Endothelial cell of umbilical vein (primary cell): ENCODE measurements at regions not wholly inside any gene's neighbourhood (a gene's known extent, or its start where the extent isn't known, plus 50 kb on each side); places are given as distances from the start of the nearest gene placed in this dataset.

ENCODE experiments used
- BruUV-seq: library from RNA; stranded (reverse); fragments of 400-500 nt; replicated peaks from 2 replicates; lab custom pipeline; 2021; lab: Mats Ljungman, UMichigan
- CTCF ChIA-PET: fragments of 300-600, 350-600 bp; sonication (Branson Sonifier 250); formaldehyde crosslinking; loops from one replicate; lab custom pipeline; 2021; ENCODE audit warnings: antibody characterized with exemption, inconsistent platforms; lab: Charles Lee
- POLR2A ChIA-PET: fragments of 300-600, 350-600 bp; sonication (Branson Sonifier 250); formaldehyde crosslinking; loops from one replicate; lab custom pipeline; 2021; ENCODE audit warnings: antibody characterized with exemption, inconsistent platforms; lab: Charles Lee
- DNase-seq: peaks from one replicate; pipeline ENCODE4 v3.0.0-alpha.2; 2011; ENCODE audit warnings: low read depth, low spot score
- FAIRE-seq: peaks from 2 replicates; lab custom pipeline; 2011; peaks lifted over from hg19 to GRCh38; lab: Jason Lieb, UNC
- H2AFZ ChIP-seq: 2 replicates; pipeline ENCODE4 v1.6.0; 2012; ENCODE audit warnings: low read depth, low read length, control low read depth, inconsistent platforms
- H3K27ac ChIP-seq: 2 replicates; pipeline ENCODE4 v1.5.1; 2011; ENCODE audit warnings: low read depth, mild to moderate bottlenecking, control low read depth, low read length, moderate library complexity; ENCODE audit not compliant: insufficient read depth
- H3K27me3 ChIP-seq, 2 experiments: 2 replicates each; pipeline versions ENCODE4 v1.6.0 to v1.6.1; 2011; ENCODE audit warnings: low read length in 2 of 2, mixed read lengths in 1 of 2; ENCODE audit not compliant: control insufficient read depth in 2 of 2, insufficient read depth in 2 of 2
- H3K36me3 ChIP-seq, 2 experiments: 2 replicates in 1 of 2; 3 replicates in 1 of 2; pipeline ENCODE4 v1.5.1; 2011; ENCODE audit warnings: low read length in 2 of 2, mild to moderate bottlenecking in 1 of 2, moderate library complexity in 1 of 2; ENCODE audit not compliant: control insufficient read depth in 2 of 2, insufficient read depth in 2 of 2; ENCODE audit errors: extremely low read depth in 1 of 2
- H3K4me1 ChIP-seq: 3 replicates; pipeline ENCODE4 v1.5.1; 2011; ENCODE audit warnings: mild to moderate bottlenecking, low read length; ENCODE audit not compliant: control insufficient read depth, insufficient read depth; ENCODE audit errors: extremely low read depth
- H3K4me2 ChIP-seq: 2 replicates; pipeline ENCODE4 v1.6.1; 2011; ENCODE audit warnings: low read length, control low read depth, mixed read lengths; ENCODE audit not compliant: insufficient read depth
- H3K4me3 ChIP-seq, 3 experiments: fragments of 200-600 bp in 1 of 3; sonication (generic), shearing (Covaris generic) in 1 of 3; replicated peaks in 1 of 3; 2 replicates each; pipeline ENCODE4 v1.5.1; 2011 to 2016; ENCODE audit warnings: control low read depth in 3 of 3, low read length in 3 of 3, mild to moderate bottlenecking in 2 of 3, inconsistent platforms in 1 of 3, low read depth in 1 of 3, moderate library complexity in 1 of 3; ENCODE audit not compliant: insufficient read depth in 1 of 3
- H3K79me2 ChIP-seq: 2 replicates; pipeline ENCODE4 v1.6.0; 2012; ENCODE audit warnings: low read length, inconsistent platforms; ENCODE audit not compliant: control insufficient read depth, insufficient read depth
- H3K9ac ChIP-seq: replicated peaks from 2 replicates; pipeline ENCODE3; 2011; ENCODE audit warnings: low read length, control low read depth; ENCODE audit not compliant: insufficient read depth; ENCODE audit errors: extremely low read depth
- H3K9me1 ChIP-seq: replicated peaks from 3 replicates; pipeline ENCODE4 v1.6.0; 2011; ENCODE audit warnings: mild to moderate bottlenecking, low read length; ENCODE audit not compliant: control insufficient read depth, insufficient read depth; ENCODE audit errors: extremely low read depth
- H3K9me3 ChIP-seq: replicated peaks from 2 replicates; pipeline ENCODE4 v1.5.1; 2012; ENCODE audit warnings: low read length, inconsistent platforms; ENCODE audit not compliant: control insufficient read depth, insufficient read depth
- H4K20me1 ChIP-seq: replicated peaks from 2 replicates; pipeline ENCODE3; 2011; ENCODE audit warnings: mild to moderate bottlenecking, low read length; ENCODE audit not compliant: control insufficient read depth, insufficient read depth; ENCODE audit errors: extremely low read depth
- FOS ChIP-seq: IDR thresholded peaks from 2 replicates; pipeline ENCODE4 v1.6.1; 2011; ENCODE audit warnings: mild to moderate bottlenecking, low read length, moderate library complexity, borderline replicate concordance; ENCODE audit not compliant: insufficient read depth
- POLR2A ChIP-seq: IDR thresholded peaks from 2 replicates; pipeline ENCODE4 v1.6.1; 2012; ENCODE audit warnings: low read depth, mild to moderate bottlenecking, control low read depth, low read length
- POLR2AphosphoS5 ChIP-seq: IDR thresholded peaks from 2 replicates; pipeline ENCODE4 v1.6.1; 2012; ENCODE audit warnings: low read depth, mild to moderate bottlenecking, control low read depth, low read length, moderate library complexity; ENCODE audit not compliant: insufficient read depth
- dilution Hi-C: fragments of 300-500 bp; cut with MboI; formaldehyde crosslinking; loops from one replicate; pipeline ENCODE4 v1.15.0; 2019; ENCODE audit warnings: low sequenced_read_pairs; ENCODE audit not compliant: extremely low pct_ligation_motif_present
- intact Hi-C: fragments of 100-400 bp; cut with micrococcal nuclease; formaldehyde crosslinking; loops from one replicate; pipeline ENCODE4 v1.10.0; 2022

DNA sequence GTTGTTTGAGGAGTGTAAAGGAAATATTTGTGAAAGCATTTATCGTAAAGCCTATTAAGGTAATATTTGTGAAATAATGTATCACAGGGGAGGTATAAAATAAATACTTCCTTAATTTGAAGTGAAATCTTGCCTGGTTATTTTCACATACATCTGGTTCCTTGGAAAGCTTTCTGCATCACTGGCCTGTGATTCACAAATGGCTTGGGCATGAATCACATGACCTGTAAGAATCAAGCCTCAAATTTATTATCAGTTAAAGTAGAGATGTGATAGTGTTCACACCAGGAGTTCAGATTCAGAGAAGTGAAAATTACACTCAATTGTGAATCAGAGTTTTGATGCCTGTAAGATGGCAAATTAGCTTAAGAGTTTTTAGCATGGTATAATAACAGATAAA is 1911.4 kb downstream of the STIM2 start:
- dilution Hi-C loops: no loop called here
- Histone ChIP-seq H3K36me3 (no peaks in the 10 kb centered on the region), H3K9me1 (no peaks in the 10 kb centered on the region), H3K27ac (no peak overlapping the region), H3K4me2 (no peak overlapping the region), H3K9ac (no peak overlapping the region), H3K79me2 (no peaks in the 10 kb centered on the region), H4K20me1 (no peaks in the 10 kb centered on the region), H3K4me1 (no peaks in the 10 kb centered on the region), H3K4me3 (no peak overlapping the region), H3K9me3 (no peaks in the 10 kb centered on the region), H3K27me3 (no peaks in the 10 kb centered on the region), H2AFZ (no peak overlapping the region)
- intact Hi-C loops: no loop called here
- DNase-seq: no peak
- no TSS peak for BruUV-seq
- no peak for FAIRE-seq
- CTCF ChIA-PET: interaction anchor here (1.4 kb wide), 1 partner anchor 9 kb away, joined by 3 read pairs; no protein-coding TSS in a partner anchor
- POLR2A ChIA-PET: no interaction called here
- TF ChIP-seq POLR2AphosphoS5 (no peak), POLR2A (no peak)

DNA sequence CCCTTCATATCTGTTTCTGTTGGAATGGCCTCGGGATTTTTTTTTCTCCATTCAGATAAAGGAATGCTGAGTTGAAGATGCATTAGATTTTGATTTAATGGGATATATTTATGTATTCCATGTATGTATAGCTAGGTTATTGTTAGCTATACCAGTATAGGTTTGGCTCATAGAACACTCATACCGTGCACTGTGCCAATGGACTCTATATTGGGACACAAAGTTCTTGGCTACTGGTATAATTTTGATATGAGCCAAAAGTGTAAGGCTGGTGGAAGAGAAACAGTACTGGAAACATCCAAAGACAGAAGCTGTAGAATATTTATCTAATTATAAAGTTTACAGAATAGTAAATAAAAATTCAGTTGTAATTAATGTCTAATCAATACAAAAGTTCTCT is 1912.1 kb downstream of the STIM2 start:
- H3K27ac ChIP-seq: no peak overlapping the region
- no peak overlapping the region for H3K4me2 ChIP-seq
- ChIA-PET POLR2A (no interaction called here), CTCF (no interaction called here)
- no peaks in the 10 kb centered on the region for H4K20me1 ChIP-seq
- H3K36me3 ChIP-seq: no peaks in the 10 kb centered on the region
- no peak overlapping the region for H2AFZ ChIP-seq
- H3K4me1 ChIP-seq: no peaks in the 10 kb centered on the region
- DNase-seq (no peak), FAIRE-seq (no peak)
- dilution Hi-C loops: no loop called here
- H3K27me3 ChIP-seq: no peaks in the 10 kb centered on the region
- TF ChIP-seq FOS (no peak), POLR2A (no peak)
- no peaks in the 10 kb centered on the region for H3K79me2 ChIP-seq
- H3K9me1 ChIP-seq: no peaks in the 10 kb centered on the region
- intact Hi-C loops: no loop called here
- no peaks in the 10 kb centered on the region for H3K9me3 ChIP-seq
- no TSS peak for BruUV-seq
- no peak overlapping the region for H3K9ac ChIP-seq
- H3K4me3 ChIP-seq: no peak overlapping the region
